Gastroesophageal sphincter (tissue), 3 donors: ENCODE measurements at regions not wholly inside any gene's neighbourhood (a gene's known extent, or its start where the extent isn't known, plus 50 kb on each side); places are given as distances from the start of the nearest gene placed in this dataset.

Experiments
- POLR2AphosphoS5 ChIP-seq: sonication (generic); formaldehyde crosslinking; IDR thresholded peaks from one replicate; pipeline ENCODE4 v1.6.1; 2017; ENCODE audit warnings: antibody characterized with exemption
- TF ChIP-seq, protein P1 (sequence below), 4 experiments: fragments of 200-600 bp in 2 of 4; fragments of 450-650 bp in 2 of 4; sonication (generic) in 1 of 4; IDR thresholded peaks; one replicate each; pipeline ENCODE4 v1.5.1; 2017 to 2019; ENCODE audit warnings: antibody characterized with exemption in 4 of 4, mild to moderate bottlenecking in 2 of 4, moderate library complexity in 2 of 4

DNA sequence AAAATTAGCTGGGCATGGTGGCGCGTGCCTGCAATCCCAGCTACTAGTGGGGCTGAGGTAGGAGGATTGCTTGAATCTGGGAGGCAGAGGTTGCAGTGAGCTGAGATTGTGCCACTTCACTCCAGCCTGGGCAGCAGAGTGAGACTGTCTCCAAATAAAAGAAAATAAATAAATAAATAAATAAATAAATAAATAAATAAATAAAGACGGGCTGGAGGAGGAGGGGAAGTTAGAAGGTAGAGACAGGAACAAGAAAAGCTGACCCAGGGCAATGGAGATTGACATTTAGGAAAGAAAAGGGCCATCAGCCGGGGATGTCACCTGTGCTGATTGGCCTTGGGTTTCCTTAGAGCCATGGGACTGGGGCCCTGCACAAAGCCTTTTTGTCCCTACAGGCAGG, 153.7 kb upstream of the IGSF21 start:
- TF ChIP-seq, protein P1, sequence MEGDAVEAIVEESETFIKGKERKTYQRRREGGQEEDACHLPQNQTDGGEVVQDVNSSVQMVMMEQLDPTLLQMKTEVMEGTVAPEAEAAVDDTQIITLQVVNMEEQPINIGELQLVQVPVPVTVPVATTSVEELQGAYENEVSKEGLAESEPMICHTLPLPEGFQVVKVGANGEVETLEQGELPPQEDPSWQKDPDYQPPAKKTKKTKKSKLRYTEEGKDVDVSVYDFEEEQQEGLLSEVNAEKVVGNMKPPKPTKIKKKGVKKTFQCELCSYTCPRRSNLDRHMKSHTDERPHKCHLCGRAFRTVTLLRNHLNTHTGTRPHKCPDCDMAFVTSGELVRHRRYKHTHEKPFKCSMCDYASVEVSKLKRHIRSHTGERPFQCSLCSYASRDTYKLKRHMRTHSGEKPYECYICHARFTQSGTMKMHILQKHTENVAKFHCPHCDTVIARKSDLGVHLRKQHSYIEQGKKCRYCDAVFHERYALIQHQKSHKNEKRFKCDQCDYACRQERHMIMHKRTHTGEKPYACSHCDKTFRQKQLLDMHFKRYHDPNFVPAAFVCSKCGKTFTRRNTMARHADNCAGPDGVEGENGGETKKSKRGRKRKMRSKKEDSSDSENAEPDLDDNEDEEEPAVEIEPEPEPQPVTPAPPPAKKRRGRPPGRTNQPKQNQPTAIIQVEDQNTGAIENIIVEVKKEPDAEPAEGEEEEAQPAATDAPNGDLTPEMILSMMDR (IDR thresholded peaks at IDR 0.05) = no peak
- TF ChIP-seq POLR2AphosphoS5 = no peak
